ENCODE measurements at regions not wholly inside any gene's neighbourhood (a gene's known extent, or its start where the extent isn't known, plus 50 kb on each side); places are given as distances from the start of the nearest gene placed in this dataset.

- Histone ChIP-seq H3K4me3 (no peak overlapping the region), H3K9me2 (replicated peaks; ENCODE audit: insufficient read depth) (no peaks in the 10 kb centered on the region), H3K36me3 (replicated peaks; ENCODE audit: insufficient read depth, low read depth) (no peaks in the 10 kb centered on the region), H3K4me1 (ENCODE audit: insufficient read depth) (no peaks in the 10 kb centered on the region), H3K79me2 (no peaks in the 10 kb centered on the region), H3K27me3 (no peaks in the 10 kb centered on the region), H3K9me3 (ENCODE audit: low read depth) (no peaks in the 10 kb centered on the region), H4K20me1 (ENCODE audit: insufficient read depth, poor library complexity, severe bottlenecking) (no peaks in the 10 kb centered on the region), H3K4me2 (no peak overlapping the region), H3K27ac (no peak overlapping the region), H2AFZ (no peak overlapping the region)
- TF ChIP-seq CTCF (IDR thresholded peaks at IDR 0.05; ENCODE audit: poor library complexity) (no peak), EZH2 (IDR thresholded peaks at IDR 0.05; ENCODE audit: borderline replicate concordance) (no peak), EZH2phosphoT487 (IDR thresholded peaks at IDR 0.05; ENCODE audit: low read depth, severe bottlenecking, unreplicated experiment) (no peak)
- WGBS (ENCODE audit: low lambda C conversion rate, missing lambda C conversion rate): 77% methylated on average over 9 of the region's 9 CpGs
- DNase-seq (ENCODE audit: low spot score): no peak
Measured at GRCh38 chr5:103908336-103909080, 345.9 kb upstream of the NUDT12 start.

- no peak for TF ChIP-seq CTCF (IDR thresholded peaks at IDR 0.05; ENCODE audit: poor library complexity)
- TF ChIP-seq EZH2 (IDR thresholded peaks at IDR 0.05; ENCODE audit: borderline replicate concordance): no peak
- no peak overlapping the region for H2AFZ ChIP-seq
- 57% methylated on average over 1 of the region's 1 CpG for WGBS (ENCODE audit: low lambda C conversion rate, missing lambda C conversion rate)
- H3K36me3 ChIP-seq (replicated peaks; ENCODE audit: insufficient read depth, low read depth): no peaks in the 10 kb centered on the region
- no peaks in the 10 kb centered on the region for H3K9me2 ChIP-seq (replicated peaks; ENCODE audit: insufficient read depth)
- no peaks in the 10 kb centered on the region for H4K20me1 ChIP-seq (ENCODE audit: insufficient read depth, poor library complexity, severe bottlenecking)
- no peak for DNase-seq (ENCODE audit: low spot score)
- H3K9me3 ChIP-seq (ENCODE audit: low read depth): no peaks in the 10 kb centered on the region
- no peak overlapping the region for H3K27ac ChIP-seq
- H3K27me3 ChIP-seq: no peaks in the 10 kb centered on the region
- H3K4me2 ChIP-seq: no peak overlapping the region
- H3K4me3 ChIP-seq: no peak overlapping the region
- H3K4me1 ChIP-seq (ENCODE audit: insufficient read depth): no peaks in the 10 kb centered on the region
- H3K79me2 ChIP-seq: no peaks in the 10 kb centered on the region
Measured at GRCh38 chr5:103907001-103907400, 344.4 kb upstream of the NUDT12 start.

GRCh38 chr5:103904651-103905050 lies 342.1 kb upstream of the NUDT12 start:
- no peaks in the 10 kb centered on the region for H3K9me2 ChIP-seq (replicated peaks; ENCODE audit: insufficient read depth)
- no peak overlapping the region for H3K27ac ChIP-seq
- H2AFZ ChIP-seq: no peak overlapping the region
- H3K36me3 ChIP-seq (replicated peaks; ENCODE audit: insufficient read depth, low read depth): no peaks in the 10 kb centered on the region
- H3K27me3 ChIP-seq: no peaks in the 10 kb centered on the region
- DNase-seq (ENCODE audit: low spot score): no peak
- no peaks in the 10 kb centered on the region for H3K4me1 ChIP-seq (ENCODE audit: insufficient read depth)
- H3K9me3 ChIP-seq (ENCODE audit: low read depth): no peaks in the 10 kb centered on the region
- no peak overlapping the region for H3K4me3 ChIP-seq
- no peaks in the 10 kb centered on the region for H4K20me1 ChIP-seq (ENCODE audit: insufficient read depth, poor library complexity, severe bottlenecking)
- H3K4me2 ChIP-seq: no peak overlapping the region
- WGBS (ENCODE audit: low lambda C conversion rate, missing lambda C conversion rate): 84% methylated on average over 1 of the region's 1 CpG
- TF ChIP-seq EZH2 (IDR thresholded peaks at IDR 0.05; ENCODE audit: borderline replicate concordance) (no peak), EZH2phosphoT487 (IDR thresholded peaks at IDR 0.05; ENCODE audit: low read depth, severe bottlenecking, unreplicated experiment) (no peak), CTCF (IDR thresholded peaks at IDR 0.05; ENCODE audit: poor library complexity) (no peak)
- no peaks in the 10 kb centered on the region for H3K79me2 ChIP-seq
